Panc1 (cell line): ENCODE measurements at regions not wholly inside any gene's neighbourhood (a gene's known extent, or its start where the extent isn't known, plus 50 kb on each side); places are given as distances from the start of the nearest gene placed in this dataset.

ENCODE experiments used
- POLR2AphosphoS5 ChIP-seq: IDR thresholded peaks from 2 replicates; pipeline ENCODE4 v1.6.1; 2012; ENCODE audit warnings: mild to moderate bottlenecking, low read depth, low read length, moderate library complexity
- SIN3A ChIP-seq: IDR thresholded peaks from 2 replicates; pipeline ENCODE4 v1.6.1; 2012; ENCODE audit warnings: low read depth, mild to moderate bottlenecking, low read length, moderate library complexity, borderline replicate concordance; ENCODE audit not compliant: insufficient read depth
- TCF7L2 ChIP-seq: IDR thresholded peaks from 2 replicates; pipeline ENCODE4 v1.6.1; 2011; ENCODE audit warnings: mild to moderate bottlenecking, low read depth, low read length, inconsistent platforms
- TF ChIP-seq, protein P1 (sequence below): fragments of 450-650 bp; IDR thresholded peaks from 2 replicates; pipeline ENCODE4 v1.5.1; 2017; ENCODE audit warnings: mild to moderate bottlenecking

DNA sequence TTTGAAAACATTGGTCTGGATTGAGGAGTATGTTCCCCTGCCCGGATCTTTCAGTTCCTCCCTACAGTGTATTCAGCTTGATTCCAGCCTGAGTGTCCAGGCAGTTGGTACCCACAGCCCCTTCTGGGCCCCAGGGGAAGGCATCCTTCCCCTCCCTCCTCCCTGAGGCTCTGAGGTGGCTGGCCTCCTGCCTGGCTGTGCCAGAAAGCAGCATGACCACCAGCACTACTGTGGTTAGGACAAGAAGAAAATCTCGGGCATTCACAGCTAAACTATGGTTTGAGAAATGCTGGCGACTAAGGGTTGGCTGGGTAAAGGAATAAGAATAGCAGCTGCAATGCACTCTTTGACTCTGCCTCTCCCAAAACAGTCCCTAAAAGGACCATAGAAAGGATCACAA lies 84.6 kb upstream of the LIFR start:
- TF ChIP-seq POLR2AphosphoS5 (no peak), SIN3A (no peak), TCF7L2 (no peak)
- TF ChIP-seq, protein P1, sequence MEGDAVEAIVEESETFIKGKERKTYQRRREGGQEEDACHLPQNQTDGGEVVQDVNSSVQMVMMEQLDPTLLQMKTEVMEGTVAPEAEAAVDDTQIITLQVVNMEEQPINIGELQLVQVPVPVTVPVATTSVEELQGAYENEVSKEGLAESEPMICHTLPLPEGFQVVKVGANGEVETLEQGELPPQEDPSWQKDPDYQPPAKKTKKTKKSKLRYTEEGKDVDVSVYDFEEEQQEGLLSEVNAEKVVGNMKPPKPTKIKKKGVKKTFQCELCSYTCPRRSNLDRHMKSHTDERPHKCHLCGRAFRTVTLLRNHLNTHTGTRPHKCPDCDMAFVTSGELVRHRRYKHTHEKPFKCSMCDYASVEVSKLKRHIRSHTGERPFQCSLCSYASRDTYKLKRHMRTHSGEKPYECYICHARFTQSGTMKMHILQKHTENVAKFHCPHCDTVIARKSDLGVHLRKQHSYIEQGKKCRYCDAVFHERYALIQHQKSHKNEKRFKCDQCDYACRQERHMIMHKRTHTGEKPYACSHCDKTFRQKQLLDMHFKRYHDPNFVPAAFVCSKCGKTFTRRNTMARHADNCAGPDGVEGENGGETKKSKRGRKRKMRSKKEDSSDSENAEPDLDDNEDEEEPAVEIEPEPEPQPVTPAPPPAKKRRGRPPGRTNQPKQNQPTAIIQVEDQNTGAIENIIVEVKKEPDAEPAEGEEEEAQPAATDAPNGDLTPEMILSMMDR, result no peak
